KOPT-K1 (cell line): ENCODE measurements at regions not wholly inside any gene's neighbourhood (a gene's known extent, or its start where the extent isn't known, plus 50 kb on each side); places are given as distances from the start of the nearest gene placed in this dataset.

Source experiments
- H3K27ac ChIP-seq: fragments of 200-600 bp; sonication (generic); 2 replicates; pipeline ENCODE4 v1.5.1; 2016; ENCODE audit warnings: antibody characterized with exemption, mild to moderate bottlenecking, low read depth, low read length; ENCODE audit not compliant: poor library complexity, severe bottlenecking
- H3K36me3 ChIP-seq: fragments of 200-600 bp; sonication (generic); 2 replicates; pipeline ENCODE4 v1.5.1; 2017; ENCODE audit warnings: antibody characterized with exemption, mild to moderate bottlenecking, low read length, moderate library complexity; ENCODE audit not compliant: insufficient read depth
- H3K9me3 ChIP-seq: fragments of 200-600 bp; sonication (generic); 2 replicates; pipeline ENCODE4 v1.5.1; 2017; ENCODE audit warnings: antibody characterized with exemption, low read length, mild to moderate bottlenecking; ENCODE audit not compliant: insufficient read depth, poor library complexity, severe bottlenecking

DNA sequence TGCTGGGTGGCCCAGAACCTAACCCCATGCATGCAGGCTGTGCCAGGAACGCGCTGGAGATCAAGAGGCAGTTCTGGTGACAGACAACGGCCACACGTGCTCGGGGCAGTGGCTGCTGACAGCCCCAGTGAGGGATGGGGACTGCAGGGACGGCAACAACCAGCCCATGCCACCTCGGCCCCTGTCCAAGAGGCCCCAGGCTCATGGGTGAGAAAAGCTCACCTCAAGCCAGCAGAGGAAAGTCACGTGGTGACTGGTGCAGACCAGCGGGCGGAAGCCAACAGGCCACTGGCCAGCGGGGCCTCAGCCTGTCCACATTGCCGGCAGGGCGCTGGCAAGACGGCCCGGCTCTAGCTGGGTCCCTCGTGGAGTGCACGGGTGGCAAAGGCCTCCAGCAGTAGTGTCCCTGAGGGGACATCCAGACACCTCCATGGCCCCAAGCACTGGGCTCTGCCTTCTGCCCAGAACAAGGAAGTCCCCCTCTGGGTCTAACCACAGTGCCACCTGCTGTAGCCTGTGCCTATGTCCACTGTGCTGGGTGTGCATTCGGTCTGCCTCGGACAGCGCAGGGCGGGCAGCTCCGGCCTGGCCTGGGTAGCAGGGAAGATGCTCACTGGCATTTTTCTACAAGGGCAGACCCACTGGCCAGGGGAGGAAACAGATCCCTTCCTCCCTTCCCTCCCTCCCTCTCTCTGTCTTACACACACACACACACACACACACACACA lies 134.1 kb downstream of the NCOR2 start:
- no peak overlapping the region for H3K27ac ChIP-seq
- H3K9me3 ChIP-seq = no peaks in the 10 kb centered on the region
- peaks cover 75% of the 10 kb centered on the region for H3K36me3 ChIP-seq

DNA sequence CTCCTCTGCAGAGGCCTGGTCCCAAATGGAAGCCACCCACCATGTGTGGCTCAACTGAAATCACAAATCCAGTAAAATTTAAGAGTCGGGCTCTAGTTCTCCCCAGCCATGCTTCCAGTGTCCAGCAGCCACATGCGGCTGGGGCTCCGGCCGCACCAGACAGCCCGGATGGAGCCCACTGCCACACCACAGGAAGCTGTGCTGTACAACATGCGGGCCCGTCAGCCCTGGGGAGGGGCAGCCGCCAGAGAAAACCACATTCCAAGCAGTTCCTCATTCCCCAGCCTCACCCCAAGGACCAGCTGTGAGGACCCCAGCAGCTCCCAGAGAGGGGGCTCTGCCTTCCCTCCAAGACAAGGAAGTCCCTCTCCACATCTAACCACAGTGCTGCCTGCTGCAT lies 135.0 kb downstream of the NCOR2 start:
- Histone ChIP-seq H3K9me3 (no peaks in the 10 kb centered on the region), H3K36me3 (peaks cover 78% of the 10 kb centered on the region), H3K27ac (no peak overlapping the region)

DNA sequence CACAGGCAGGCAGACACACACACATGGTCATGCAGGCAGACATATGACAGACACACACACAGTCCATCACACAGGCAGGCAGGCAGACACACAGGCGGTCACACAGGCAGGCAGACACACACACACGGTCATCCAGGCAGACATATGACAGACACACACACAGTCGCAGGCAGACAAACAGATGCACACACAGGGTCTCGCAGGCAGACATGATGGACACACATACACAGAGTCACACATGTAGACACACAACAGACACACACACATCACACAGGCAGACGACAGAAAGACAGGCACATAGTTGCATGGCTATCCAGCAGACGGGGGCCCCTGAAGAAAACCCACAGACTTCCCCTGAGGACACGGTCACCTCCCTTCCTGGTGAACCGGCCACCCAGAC lies 135.4 kb downstream of the NCOR2 start:
- no peak overlapping the region for H3K27ac ChIP-seq
- peaks cover 82% of the 10 kb centered on the region for H3K36me3 ChIP-seq
- H3K9me3 ChIP-seq = no peaks in the 10 kb centered on the region

DNA sequence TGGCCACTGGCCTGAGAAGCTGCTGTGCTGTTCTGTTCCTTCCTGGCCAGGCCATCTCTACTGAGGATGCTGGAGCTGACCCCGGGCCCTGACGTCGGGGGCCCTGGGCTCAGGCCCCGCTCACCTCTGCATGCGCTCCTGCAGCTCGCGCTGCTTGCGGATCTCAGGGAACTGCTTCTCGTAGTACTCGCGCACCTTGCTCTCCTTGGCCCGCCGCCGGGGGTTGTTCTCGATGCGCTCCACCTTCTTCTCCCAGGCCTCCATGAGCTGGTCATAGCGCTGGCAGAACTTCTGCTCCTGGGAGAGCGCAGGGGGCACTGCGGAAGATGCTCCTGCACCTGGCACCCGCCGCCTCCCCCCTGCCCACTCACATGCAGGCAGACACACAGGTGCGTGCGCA lies 135.6 kb downstream of the RFLNA start:
- H3K36me3 ChIP-seq = peaks cover 85% of the 10 kb centered on the region
- no peaks in the 10 kb centered on the region for H3K9me3 ChIP-seq
- H3K27ac ChIP-seq = no peak overlapping the region

DNA sequence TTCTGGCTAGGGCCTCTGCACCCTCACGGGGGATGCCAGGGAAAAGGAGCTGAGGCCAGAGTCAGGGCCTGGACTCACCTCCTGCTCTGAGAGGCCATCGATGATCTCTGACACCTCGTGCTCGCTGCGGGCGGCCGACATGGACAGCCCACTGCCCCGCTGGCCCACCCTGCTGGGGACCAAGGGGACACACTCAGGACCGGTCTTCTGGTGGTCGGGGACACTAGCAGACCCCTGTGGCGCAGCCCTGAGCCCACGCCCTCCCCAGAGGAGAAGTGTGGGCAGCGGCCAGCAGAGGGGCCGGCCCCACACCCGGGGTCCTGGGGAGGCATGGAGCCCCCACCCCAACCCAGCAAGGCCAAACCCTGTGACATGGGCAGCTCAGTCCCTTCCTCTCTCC lies 134.6 kb downstream of the RFLNA start:
- H3K36me3 ChIP-seq = peaks cover 88% of the 10 kb centered on the region
- H3K27ac ChIP-seq = no peak overlapping the region
- no peaks in the 10 kb centered on the region for H3K9me3 ChIP-seq

DNA sequence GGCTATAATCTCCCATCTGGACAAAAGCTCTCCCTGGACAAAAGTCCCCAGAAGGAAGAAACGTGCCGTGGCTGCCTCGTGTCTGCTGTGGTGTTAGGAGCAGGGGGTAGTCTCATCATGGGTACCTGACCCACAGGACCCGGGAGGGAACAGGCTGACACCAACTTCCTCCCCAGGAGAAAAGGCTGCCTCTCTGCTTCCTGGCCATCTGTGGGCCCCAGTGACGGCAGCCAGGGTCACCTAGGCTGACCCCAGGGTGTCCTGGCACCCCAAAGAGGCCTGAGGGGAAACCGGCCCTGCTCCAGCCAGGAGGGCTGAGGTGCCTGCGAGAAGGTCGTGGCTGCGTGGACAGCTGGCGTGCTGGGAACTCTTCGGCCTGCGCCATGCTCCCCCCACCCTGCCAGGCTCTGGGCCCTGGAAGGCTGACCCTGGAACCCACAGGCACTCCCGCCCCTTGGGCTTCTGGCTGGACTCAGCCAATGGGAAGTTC lies 133.9 kb downstream of the RFLNA start:
- Histone ChIP-seq H3K9me3 (no peaks in the 10 kb centered on the region), H3K27ac (no peak overlapping the region), H3K36me3 (peaks cover 91% of the 10 kb centered on the region)

DNA sequence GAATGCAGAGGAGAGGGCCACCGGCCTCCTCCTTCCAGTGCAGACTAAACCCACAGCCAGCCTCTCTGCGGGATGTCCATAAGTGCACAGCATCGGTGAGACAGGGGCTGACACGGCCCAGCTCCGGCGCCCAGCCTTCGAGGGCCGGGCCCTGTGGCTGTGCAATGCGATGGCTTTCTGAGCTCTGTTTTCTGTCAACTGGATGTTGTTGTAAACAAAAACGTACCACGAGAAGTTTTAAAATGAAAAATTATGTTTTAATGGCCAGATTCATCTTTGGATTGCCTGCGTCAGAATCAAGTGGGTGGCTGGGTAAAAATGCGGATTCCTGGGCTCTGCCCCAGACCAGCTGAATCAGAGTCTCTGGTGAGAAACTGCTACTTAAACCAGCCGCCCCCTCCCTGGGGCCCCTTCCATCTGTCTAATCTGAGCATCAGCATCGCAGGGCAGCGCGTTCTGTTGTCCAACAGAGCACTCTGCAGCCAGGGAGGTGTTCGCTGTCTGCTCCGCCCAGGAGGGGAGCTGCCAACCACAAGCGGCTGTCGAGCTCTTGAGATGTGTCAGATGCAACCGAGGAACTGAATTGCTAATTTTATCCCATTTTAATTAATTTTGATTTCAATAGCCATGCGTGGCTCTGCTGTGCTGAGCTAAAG lies 133.4 kb downstream of the RFLNA start:
- no peaks in the 10 kb centered on the region for H3K9me3 ChIP-seq
- no peak overlapping the region for H3K27ac ChIP-seq
- H3K36me3 ChIP-seq = peaks cover 94% of the 10 kb centered on the region

DNA sequence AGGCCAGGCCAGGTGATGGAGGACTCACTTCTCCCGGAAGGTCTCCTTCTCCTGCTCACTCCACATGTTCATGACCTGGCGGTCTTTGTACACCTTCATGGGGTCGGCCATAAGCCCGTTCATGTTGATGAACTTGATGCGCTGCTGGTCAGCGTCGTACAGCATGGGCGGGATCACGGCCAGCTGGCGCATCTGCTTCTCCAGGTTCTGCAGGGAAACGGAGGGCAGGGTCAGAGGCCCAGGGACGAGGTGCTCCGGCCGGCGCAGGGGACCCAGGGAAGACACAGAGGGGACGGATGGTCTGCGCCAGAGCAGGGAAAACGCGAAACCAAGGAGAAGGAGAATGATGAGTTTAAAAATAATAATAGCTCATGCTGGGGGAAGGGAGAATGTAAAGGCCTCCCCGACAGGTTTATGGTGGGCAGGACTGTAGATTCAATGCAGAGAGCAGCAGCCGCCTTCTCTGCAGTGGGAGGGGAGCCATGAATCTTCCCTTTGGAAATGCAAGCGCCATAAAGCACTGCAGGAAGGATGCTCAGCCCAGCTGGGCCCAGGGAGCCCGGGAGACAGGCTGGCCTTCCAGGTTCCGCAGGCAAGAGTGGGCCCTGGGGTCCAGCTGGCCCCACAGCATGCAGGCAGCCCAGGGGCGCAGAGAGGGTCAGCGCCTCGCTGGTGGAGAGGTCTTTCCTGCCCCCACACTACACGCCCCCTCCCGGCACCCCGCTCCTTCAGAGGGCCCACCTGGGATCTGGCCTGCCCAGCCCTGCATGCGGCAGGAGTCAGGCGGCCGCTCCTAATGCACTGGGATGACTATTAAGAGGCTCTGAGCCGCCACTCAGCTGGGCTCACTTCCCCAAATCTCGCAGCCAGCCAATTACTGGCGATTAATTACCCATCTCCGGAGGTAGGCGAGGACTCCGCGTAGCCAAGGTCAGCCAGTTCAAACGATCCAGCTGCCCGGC lies 132.0 kb downstream of the RFLNA start:
- peaks cover 100% of the 10 kb centered on the region for H3K36me3 ChIP-seq
- no peaks in the 10 kb centered on the region for H3K9me3 ChIP-seq
- no peak overlapping the region for H3K27ac ChIP-seq

DNA sequence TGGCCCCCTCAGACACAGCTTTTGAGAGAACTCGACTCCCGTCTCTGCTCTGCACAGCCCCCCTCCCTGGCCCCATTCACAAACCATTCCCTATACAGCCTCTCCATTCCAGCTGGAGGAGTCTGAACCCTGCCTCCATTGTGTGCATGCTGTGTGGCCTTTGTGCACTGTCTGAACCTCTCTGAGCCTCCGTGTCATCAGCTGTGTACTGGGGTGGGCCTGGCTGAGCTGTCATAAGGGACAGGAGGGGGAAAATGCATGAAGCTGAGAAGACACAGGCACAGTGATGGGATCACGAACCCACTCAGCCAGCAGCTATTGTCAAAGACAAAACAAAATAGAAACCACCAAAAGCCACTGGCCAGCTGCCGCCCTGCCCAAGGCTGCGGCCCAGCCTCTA lies 130.8 kb downstream of the RFLNA start:
- H3K9me3 ChIP-seq = no peaks in the 10 kb centered on the region
- peaks cover 99% of the 10 kb centered on the region for H3K36me3 ChIP-seq
- no peak overlapping the region for H3K27ac ChIP-seq

DNA sequence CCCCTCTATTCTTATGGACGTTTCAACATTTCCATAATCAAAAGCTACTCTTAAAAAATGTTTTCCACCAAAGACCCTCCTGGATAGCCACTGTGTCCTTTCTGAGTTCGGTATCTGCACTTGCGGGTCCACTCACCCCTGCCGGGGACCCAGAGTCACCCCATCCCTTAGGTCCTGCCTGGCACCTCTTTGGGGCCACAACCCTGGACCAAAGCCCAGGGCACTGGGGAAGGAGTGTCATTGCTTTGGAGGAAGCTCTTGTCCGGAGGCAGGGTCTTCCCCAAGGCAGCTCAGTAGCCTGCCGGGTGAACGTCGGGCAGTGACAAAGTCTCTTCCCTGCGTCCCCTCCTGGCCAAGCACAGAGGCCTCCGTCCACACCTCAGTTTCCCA lies 129.6 kb downstream of the RFLNA start:
- Histone ChIP-seq H3K27ac (no peak overlapping the region), H3K36me3 (peaks cover 98% of the 10 kb centered on the region), H3K9me3 (no peaks in the 10 kb centered on the region)

DNA sequence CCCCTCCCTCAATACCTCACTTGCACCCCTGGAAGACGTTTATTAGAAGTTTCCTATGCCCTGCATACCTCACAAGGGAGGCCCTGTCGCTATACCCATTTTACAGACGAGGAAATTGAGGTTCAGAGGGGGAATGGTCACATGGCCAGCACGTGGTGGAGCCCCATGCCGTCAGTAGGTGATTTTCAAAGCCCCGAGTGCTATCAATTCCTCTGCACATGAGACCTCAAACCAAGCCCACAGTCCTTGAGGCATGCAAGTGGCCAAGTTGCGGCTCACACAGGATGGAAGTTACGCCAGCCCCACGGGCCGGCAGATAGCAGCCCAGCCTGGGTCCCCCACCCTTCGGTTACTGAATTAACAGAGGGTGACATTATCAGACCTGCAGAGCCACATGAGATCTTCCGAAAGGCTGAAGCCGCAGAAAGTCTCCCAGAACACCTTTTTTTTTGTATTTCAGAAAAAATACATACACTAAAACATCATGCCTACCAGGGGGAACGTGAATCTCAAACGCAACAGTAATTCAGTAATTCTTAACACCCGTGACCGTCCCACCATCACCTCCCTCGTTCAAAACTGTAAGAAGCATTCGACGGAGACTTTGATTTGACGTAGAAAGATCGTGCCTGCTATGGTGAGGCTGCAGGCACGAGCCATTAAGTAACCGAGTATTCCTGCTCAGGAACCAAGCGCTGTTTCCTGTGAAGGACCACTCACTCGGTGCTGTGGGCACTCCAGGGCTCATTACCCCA lies 129.0 kb downstream of the RFLNA start:
- no peaks in the 10 kb centered on the region for H3K9me3 ChIP-seq
- H3K27ac ChIP-seq = no peak overlapping the region
- peaks cover 97% of the 10 kb centered on the region for H3K36me3 ChIP-seq

DNA sequence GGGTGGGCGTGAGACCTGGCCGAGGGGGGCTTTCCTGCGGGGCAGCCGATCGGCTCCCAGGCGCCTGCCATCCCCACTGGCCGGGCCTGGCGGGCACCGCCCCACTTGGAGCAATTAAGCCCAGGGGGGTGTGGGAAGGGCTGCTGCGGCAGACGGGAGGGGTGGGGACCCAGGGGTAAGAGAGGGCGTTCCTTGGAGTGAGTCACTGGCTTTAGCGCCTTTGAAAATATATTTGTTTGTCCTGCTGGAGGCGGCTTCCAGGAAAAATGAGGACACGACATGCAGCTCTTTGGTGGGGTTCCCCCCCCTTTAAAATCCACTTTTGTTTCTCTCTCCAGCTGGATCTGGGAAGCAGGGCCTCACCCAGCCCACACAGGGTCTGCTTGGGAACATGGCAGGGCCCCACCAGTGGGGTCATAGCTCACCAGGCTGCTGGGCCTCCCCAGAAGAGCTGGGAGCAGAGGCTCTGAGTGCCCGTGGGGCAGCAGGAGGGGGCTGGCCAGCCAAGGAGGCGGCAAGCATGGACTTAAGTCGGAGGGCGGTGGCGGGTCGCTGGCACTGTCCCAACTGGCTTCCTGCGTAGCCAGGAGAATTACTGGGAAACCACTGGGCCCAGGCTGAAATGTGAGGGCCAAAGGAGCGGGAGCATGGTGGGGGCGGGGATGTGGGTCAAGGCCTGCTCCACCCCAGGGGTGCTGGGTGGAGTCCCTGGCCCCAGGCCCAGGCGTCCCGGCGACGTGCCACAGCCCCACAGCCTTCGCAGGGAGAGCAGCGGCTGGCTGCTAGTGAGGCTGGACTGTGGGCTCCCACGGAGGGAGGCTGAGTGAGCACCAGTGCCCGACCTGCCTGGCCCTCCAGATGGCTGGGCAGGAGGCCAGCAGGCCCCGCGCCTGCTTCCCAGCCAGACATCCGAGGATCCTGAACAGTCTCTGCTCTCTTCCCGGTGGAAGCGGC lies 128.0 kb downstream of the RFLNA start:
- Histone ChIP-seq H3K36me3 (peaks cover 97% of the 10 kb centered on the region), H3K27ac (no peak overlapping the region), H3K9me3 (no peaks in the 10 kb centered on the region)

DNA sequence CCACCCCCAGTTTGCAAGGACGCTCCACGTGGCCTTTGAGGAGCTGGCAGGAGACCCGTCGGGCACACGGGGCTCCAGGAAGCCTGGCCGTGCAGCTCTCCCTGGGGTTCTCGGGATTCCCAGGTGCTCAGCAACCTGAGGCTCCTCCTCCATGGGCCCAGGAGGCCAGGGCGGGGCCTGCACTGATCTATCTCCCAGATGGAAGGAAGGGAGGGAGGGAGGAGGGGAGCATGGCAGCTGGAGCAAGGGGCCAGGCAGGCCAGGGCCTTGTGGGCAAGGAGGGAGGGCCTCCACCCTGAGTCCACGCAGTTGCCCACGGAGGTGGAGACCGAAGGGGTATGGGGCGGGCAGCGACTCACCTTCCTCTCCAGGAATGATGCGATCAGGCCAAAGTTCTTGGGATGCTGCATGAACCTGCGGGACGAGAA lies 127.3 kb downstream of the RFLNA start:
- Histone ChIP-seq H3K27ac (no peak overlapping the region), H3K36me3 (peaks cover 97% of the 10 kb centered on the region)

More for the DNA sequence above, 127.3 kb downstream of the RFLNA start:
- H3K9me3 ChIP-seq = no peaks in the 10 kb centered on the region
